KBM-7 (cell line): ENCODE measurements at regions not wholly inside any gene's neighbourhood (a gene's known extent, or its start where the extent isn't known, plus 50 kb on each side); places are given as distances from the start of the nearest gene placed in this dataset.

Source experiments
- DNase-seq: peaks from one replicate; pipeline ENCODE4 v3.0.0-alpha.2; 2015
- in situ Hi-C: fragments of 300-500 bp; cut with MboI; formaldehyde crosslinking; loops from 2 replicates; pipeline ENCODE4 v1.14.3; 2020; ENCODE audit warnings: low sequenced_read_pairs, low pct_unique_long_range_greater_than_20kb, mixed read lengths

GRCh38 chr4:62133101-62133897 lies 933.2 kb downstream of the ADGRL3 start:
- in situ Hi-C loops: no loop called here
- no peak for DNase-seq

DNA sequence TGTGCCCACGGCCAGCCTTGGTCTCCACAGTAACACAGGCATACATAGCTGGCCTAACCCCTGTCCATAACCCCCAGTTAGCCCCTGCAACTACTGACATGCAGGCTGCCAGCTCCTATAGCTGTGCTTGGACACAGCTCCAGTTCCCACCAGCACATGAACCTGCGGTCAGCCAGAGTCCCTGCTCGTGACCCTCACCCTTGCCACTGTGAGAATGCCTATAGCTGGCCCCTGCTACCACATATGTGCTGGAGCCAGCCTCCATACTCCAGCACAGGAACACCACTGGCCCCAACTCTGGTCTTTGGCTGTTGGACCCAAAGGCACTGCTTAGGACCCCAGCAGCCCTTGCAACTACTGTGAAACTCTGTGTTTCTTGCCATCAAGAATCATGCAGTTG lies 930.9 kb downstream of the ADGRL3 start:
- in situ Hi-C loops: no loop called here
- no peak for DNase-seq

DNA sequence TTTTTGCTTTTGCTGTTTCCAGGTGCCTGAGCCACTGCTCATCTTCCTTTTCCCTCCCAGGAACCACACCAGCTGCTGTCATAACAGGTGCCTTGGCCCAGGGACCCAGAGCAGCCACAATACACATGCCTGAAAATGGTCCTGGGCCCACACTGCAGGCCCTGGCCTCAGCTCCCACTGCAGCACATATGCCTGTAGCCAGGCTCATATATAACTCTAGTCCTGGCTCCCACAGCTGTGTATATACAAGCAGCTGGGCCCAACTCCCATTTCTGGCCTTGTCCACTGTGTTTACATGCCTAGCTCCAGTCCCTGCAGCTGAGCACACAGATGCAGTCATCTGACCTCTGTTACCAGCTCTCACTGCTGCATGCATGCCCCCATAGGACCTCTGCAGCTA lies 930.5 kb downstream of the ADGRL3 start:
- DNase-seq: no peak
- in situ Hi-C loops: no loop called here

DNA sequence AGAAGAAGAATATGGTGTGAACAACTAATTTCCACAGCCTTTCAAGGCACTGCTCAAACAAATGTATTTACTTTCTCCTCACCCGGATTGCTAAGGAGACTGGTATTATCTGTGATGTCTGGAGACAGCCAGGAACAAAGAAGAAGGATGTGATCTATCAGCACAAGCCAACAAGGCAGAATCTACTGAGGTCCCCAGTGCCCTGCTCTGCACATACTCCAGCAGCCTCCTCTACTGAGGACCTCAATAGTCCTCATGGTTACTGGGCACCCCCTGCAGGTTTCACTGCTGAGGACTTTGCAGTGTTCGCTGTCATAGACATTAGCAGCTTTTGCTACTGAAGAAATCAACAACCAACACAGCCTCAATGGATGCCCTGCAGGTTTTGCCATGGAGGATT lies 930.1 kb downstream of the ADGRL3 start:
- in situ Hi-C loops: no loop called here
- no peak for DNase-seq
